Dedifferentiated amniotic fluid mesenchymal stem cell (primary cell): ENCODE measurements at regions not wholly inside any gene's neighbourhood (a gene's known extent, or its start where the extent isn't known, plus 50 kb on each side); places are given as distances from the start of the nearest gene placed in this dataset.
A peak's percentile ranks its signal among the peaks of the same experiment; 100 is the strongest.
"Not testable (repeated sequence)": the region's sequence is repeated elsewhere in the genome, so short reads cannot be mapped to it uniquely, and the experiment has no call there.

Source experiments
- DNase-seq: peaks from one replicate; pipeline ENCODE4 v3.0.0-alpha.2; 2016; ENCODE audit errors: extremely low spot score

- not testable (repeated sequence) for DNase-seq
These were observed 115.6 kb upstream of the MARK1 start for GRCh38 chr1:220412382-220412781.

GRCh38 chr1:220410611-220411010 is 117.3 kb upstream of the MARK1 start:
- no peak for DNase-seq

- no peak for DNase-seq
These were observed 118.0 kb upstream of the MARK1 start for GRCh38 chr1:220409771-220410595.

GRCh38 chr1:220407191-220407590 is 120.7 kb upstream of the MARK1 start:
- no peak for DNase-seq

GRCh38 chr1:220398238-220398637 is 126.0 kb upstream of the RAB3GAP2 start:
- DNase-seq: no peak

- DNase-seq: no peak
These were observed 119.2 kb upstream of the RAB3GAP2 start for GRCh38 chr1:220391491-220391890.

GRCh38 chr1:220389634-220390033 is 117.4 kb upstream of the RAB3GAP2 start:
- no peak for DNase-seq

- DNase-seq: no peak
These were observed 114.4 kb upstream of the RAB3GAP2 start for GRCh38 chr1:220386494-220387195.

- DNase-seq: no peak
These were observed 112.9 kb upstream of the RAB3GAP2 start for GRCh38 chr1:220385158-220385557.

GRCh38 chr1:220382994-220383393 is 110.7 kb upstream of the RAB3GAP2 start:
- DNase-seq: no peak

- DNase-seq: no peak
These were observed 108.6 kb upstream of the RAB3GAP2 start for GRCh38 chr1:220380885-220381284.

- no peak for DNase-seq
These were observed 106.5 kb upstream of the RAB3GAP2 start for GRCh38 chr1:220378571-220379302.

GRCh38 chr1:220375715-220376114 is 103.5 kb upstream of the RAB3GAP2 start:
- DNase-seq: no peak

- no peak for DNase-seq
These were observed 102.2 kb upstream of the RAB3GAP2 start for GRCh38 chr1:220374449-220374848.

- DNase-seq: no peak
These were observed 100.2 kb upstream of the RAB3GAP2 start for GRCh38 chr1:220372451-220372850.

- DNase-seq: no peak
These were observed 99.1 kb upstream of the RAB3GAP2 start for GRCh38 chr1:220371324-220371723.

GRCh38 chr1:220370041-220370700 is 97.9 kb upstream of the RAB3GAP2 start:
- DNase-seq: peak; percentile 92

- no peak for DNase-seq
These were observed 97.3 kb upstream of the RAB3GAP2 start for GRCh38 chr1:220369511-220369910.

GRCh38 chr1:220368352-220369265 is 96.4 kb upstream of the RAB3GAP2 start:
- no peak for DNase-seq

GRCh38 chr1:220367833-220368232 is 95.6 kb upstream of the RAB3GAP2 start:
- DNase-seq: no peak

GRCh38 chr1:220366269-220366668 is 94.0 kb upstream of the RAB3GAP2 start:
- DNase-seq: no peak
